ENCODE measurements at regions not wholly inside any gene's neighbourhood (a gene's known extent, or its start where the extent isn't known, plus 50 kb on each side); places are given as distances from the start of the nearest gene placed in this dataset.

DNA sequence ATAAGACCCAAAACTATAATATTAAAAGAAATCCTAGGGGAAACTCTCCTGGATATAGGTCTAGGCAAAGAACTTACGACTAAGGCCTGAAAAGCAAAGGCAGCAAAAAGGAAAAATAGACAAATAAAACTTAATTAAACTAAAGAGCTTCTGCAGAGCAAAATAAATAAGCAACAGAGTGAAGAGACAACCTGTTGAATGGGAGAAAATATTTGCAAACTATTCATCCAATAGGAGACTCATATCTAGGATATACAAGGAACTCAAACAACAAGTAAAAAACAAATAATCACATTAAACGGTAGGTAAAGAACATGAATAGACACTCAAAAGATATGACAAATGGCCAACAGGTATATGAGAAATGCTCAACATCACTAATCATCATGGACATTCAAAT, 318.6 kb downstream of the CSNK1G3 start:
- H3K36me3 Mint-ChIP-seq (ENCODE audit: low read depth), result no peaks in the 10 kb centered on the region
- H3K27me3 Mint-ChIP-seq, result no peaks in the 10 kb centered on the region
- no peaks in the 10 kb centered on the region for H3K4me1 Mint-ChIP-seq (ENCODE audit: low read depth)
- H3K4me3 Mint-ChIP-seq, result no peak overlapping the region
- H3K27ac Mint-ChIP-seq, result no peak overlapping the region
- no peaks in the 10 kb centered on the region for H3K9me3 Mint-ChIP-seq

DNA sequence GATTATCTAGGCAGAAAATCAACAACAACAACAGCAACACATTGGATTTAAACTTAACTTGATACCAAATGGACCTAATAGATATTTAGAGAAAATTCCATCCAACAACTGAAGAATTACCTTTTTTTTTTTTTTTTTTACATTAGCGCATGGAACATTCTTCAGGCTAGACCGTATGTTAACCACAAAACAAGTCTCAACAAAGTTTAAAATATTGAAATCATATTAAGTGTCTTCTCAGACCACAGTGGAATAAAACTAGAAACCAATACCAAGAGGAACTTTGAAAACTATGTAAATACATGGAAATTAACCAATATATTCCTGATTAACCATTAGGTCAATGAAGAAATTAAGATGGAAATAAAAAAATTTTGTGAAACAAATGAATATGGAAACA, 315.8 kb downstream of the CSNK1G3 start:
- H3K36me3 Mint-ChIP-seq (ENCODE audit: low read depth), result no peaks in the 10 kb centered on the region
- H3K27me3 Mint-ChIP-seq, result no peaks in the 10 kb centered on the region
- H3K4me3 Mint-ChIP-seq, result no peak overlapping the region
- no peaks in the 10 kb centered on the region for H3K4me1 Mint-ChIP-seq (ENCODE audit: low read depth)
- no peaks in the 10 kb centered on the region for H3K9me3 Mint-ChIP-seq
- H3K27ac Mint-ChIP-seq, result no peak overlapping the region

DNA sequence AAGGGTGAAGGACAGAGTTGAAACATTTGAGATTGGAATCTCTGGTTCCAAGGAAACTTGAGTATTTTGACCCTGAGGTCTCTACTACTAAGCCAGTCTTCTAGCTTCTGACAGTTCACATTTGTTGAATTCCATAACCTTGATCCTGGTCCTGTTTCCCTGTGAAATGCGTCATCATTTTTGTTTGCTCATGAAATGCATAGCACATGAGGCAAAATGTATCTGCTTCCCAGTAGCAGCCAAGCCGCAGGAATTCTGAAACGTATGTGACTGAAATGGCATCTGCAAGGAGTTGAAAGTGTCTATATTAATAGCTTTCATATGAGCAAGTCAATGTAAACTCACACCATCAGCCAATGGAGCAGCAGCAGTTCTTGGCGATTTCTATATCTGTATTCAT, 307.9 kb downstream of the CSNK1G3 start:
- Mint-ChIP-seq H3K4me3 (no peak overlapping the region), H3K27ac (no peak overlapping the region), H3K27me3 (no peaks in the 10 kb centered on the region), H3K4me1 (ENCODE audit: low read depth) (peaks cover 3% of the 10 kb centered on the region), H3K9me3 (no peaks in the 10 kb centered on the region), H3K36me3 (ENCODE audit: low read depth) (no peaks in the 10 kb centered on the region)

DNA sequence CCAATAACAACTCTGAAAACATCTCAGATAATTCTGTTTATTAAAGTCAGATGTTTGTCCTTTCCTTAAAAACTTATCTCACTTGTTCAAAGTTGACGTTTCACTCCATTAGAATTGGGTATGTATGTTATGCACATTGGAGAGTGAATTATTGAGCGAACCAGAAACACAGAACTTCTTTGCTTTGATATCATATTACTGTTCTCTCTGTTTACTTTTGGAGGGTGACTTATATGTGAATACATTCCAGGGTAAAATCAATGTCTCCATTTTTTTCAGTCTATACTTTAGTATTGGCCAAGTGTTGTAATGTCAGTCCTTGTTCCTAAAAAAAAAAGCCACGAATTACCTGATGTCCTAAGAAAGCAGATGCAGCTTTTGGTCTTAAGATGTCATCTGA, 307.4 kb downstream of the CSNK1G3 start:
- H3K36me3 Mint-ChIP-seq (ENCODE audit: low read depth), result no peaks in the 10 kb centered on the region
- H3K4me3 Mint-ChIP-seq, result no peak overlapping the region
- peaks cover 3% of the 10 kb centered on the region for H3K4me1 Mint-ChIP-seq (ENCODE audit: low read depth)
- H3K27ac Mint-ChIP-seq, result no peak overlapping the region
- H3K27me3 Mint-ChIP-seq, result no peaks in the 10 kb centered on the region
- no peaks in the 10 kb centered on the region for H3K9me3 Mint-ChIP-seq

DNA sequence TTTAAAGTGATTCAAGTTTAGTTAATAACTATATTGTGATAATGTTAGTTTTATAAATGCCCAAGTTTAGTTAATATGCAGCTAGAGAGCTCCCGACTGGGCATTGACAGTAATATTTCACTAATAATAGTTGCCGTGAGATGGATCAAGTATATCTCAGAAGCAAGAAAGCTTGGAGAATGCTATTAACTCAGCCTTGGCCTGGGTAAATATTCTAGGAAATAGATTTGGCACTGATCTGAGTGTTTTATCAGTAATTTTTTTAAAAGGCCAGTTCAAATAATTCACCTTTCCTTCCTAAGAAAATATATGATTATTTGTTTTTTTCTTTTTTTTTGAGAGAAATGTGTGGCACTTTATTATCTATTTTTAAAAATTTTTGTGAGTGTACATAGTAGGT, 305.3 kb downstream of the CSNK1G3 start:
- H3K36me3 Mint-ChIP-seq (ENCODE audit: low read depth), result no peaks in the 10 kb centered on the region
- no peak overlapping the region for H3K27ac Mint-ChIP-seq
- H3K4me1 Mint-ChIP-seq (ENCODE audit: low read depth), result peaks cover 3% of the 10 kb centered on the region
- no peak overlapping the region for H3K4me3 Mint-ChIP-seq
- no peaks in the 10 kb centered on the region for H3K9me3 Mint-ChIP-seq
- no peaks in the 10 kb centered on the region for H3K27me3 Mint-ChIP-seq

DNA sequence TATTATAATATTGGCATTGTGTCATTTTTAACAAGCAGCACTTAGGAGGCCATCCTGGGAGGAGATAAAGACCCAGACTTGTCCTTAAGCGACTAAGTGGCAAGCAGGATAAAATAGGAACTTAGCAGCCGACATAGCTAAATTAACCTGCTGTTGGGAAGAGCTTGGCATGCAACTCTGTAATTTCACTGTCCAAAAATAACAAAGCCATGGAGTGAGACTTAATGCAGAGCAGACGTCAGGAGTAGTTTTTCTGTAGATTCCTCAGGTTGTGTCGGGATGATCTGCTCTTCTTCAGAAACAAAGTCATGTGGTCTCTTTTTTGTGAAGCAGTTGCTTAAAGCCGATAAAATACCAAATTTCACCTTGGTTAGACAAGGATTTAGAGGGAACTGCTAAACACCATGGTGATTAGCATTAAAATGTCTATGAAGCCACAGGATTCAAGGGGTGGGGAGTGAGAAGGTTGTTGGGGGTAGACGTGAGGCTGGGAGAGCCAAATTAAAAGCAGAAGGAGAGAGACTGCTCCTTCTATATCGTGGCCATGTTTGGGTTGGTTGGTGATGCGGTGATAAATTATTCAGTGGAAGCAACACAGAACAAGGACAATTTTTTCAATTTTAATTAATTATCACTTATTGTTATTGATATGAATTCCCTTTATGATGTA, 303.0 kb downstream of the CSNK1G3 start:
- Mint-ChIP-seq H3K4me1 (ENCODE audit: low read depth) (peaks cover 3% of the 10 kb centered on the region), H3K27ac (no peak overlapping the region), H3K9me3 (no peaks in the 10 kb centered on the region), H3K4me3 (no peak overlapping the region), H3K36me3 (ENCODE audit: low read depth) (no peaks in the 10 kb centered on the region), H3K27me3 (no peaks in the 10 kb centered on the region)

DNA sequence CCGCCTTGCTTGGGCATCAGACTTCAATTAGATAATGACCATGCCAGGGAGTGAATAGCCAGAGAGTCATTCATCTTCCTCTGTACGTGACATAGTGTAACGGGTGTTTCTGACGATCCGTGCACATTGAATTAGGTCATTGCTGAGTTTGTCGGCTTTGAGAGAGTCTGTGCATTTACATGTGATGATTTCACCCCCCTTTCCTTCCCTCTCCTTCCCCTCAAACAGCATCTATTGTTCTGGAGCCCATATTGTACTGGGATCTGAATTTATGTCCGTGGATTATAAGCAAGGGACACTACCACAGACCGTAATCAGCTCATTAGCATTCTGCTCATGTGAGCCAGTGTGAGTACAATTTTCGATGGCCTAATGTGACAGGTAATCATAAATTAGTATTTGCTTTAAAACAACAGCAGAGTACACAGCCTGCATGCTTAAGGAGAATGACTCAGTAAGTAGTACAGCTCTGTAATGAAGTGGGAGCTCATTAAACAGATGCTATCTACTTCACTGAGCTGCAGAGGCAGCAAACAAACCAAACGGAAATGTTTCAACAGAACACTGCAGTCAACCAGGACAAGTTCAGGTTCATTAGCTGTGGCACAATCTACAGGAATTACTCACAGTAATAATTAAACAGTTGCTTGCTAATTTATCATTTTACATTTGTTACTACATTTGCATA, 302.1 kb downstream of the CSNK1G3 start:
- Mint-ChIP-seq H3K27ac (no peak overlapping the region), H3K27me3 (no peaks in the 10 kb centered on the region), H3K9me3 (no peaks in the 10 kb centered on the region), H3K4me3 (no peak overlapping the region), H3K36me3 (ENCODE audit: low read depth) (no peaks in the 10 kb centered on the region), H3K4me1 (ENCODE audit: low read depth) (peaks cover 6% of the 10 kb centered on the region)

DNA sequence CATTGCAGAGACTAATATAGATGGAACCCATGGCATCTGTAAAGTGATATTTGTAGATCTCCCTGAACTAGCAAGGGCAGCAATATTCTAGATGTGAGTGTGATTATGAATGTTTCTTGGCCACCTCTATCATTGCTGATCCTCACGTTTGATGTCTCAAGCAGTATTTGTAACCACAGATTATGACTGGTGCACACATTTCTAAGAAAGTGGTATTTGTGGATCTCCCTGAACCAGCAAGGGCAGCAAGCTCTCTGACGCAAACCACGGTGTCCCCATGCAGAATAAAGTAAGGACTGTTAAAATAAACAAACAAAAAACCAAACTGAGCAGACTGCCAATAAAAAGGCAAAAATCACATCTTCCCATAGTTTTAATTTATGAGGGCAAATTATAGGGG, 301.3 kb downstream of the CSNK1G3 start:
- Mint-ChIP-seq H3K27me3 (no peaks in the 10 kb centered on the region), H3K27ac (no peak overlapping the region), H3K4me1 (ENCODE audit: low read depth) (peaks cover 6% of the 10 kb centered on the region), H3K36me3 (ENCODE audit: low read depth) (no peaks in the 10 kb centered on the region), H3K9me3 (no peaks in the 10 kb centered on the region), H3K4me3 (no peak overlapping the region)

DNA sequence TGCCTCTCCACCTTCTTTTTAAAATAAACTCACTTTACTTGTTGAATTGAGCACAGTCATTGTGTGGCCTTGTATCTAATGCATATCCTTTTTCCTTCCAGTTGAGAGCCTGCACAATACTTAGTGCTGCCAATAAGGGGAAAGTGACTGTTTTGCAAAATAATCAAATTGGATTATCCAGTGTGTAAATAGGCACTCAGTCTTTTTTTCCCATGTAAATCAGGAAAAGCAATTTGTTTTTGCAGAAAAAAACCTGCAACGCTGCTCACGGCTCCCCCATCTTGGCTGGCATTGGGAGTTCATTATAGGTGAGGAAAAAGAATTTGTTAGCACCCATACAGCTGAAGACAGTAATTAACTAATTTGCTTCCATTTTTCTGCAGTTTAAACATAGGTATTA, 299.9 kb downstream of the CSNK1G3 start:
- no peak overlapping the region for H3K4me3 Mint-ChIP-seq
- H3K4me1 Mint-ChIP-seq (ENCODE audit: low read depth), result peaks cover 6% of the 10 kb centered on the region
- H3K27ac Mint-ChIP-seq, result no peak overlapping the region
- H3K27me3 Mint-ChIP-seq, result no peaks in the 10 kb centered on the region
- no peaks in the 10 kb centered on the region for H3K36me3 Mint-ChIP-seq (ENCODE audit: low read depth)
- no peaks in the 10 kb centered on the region for H3K9me3 Mint-ChIP-seq

DNA sequence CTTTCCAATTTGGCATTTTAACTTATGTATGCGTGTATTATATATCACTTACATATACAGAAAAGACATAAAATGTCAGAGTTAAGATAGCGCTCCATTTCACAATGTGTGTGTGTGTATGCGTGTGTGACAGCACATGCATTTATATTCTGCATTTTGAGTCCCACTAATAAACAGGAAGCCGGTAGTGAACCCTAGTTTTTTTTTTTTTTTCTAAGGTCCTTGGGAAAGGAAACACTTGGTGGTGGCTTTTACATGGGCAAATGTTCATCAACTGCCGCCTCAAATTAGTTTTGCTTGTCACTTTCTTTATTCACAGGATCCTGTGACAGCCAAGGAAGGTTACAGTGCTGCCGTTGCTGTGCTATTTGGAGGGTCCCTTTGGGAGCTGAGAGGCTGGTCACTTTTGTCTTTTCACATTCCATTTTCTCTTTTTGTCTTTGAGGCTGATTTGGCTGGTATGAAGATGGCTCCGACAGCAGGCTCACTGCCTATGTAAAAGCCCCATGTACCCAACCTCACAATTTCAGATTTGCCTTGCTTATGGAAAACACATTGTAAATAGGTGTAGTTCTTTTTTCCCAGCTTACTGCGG, 298.9 kb downstream of the CSNK1G3 start:
- no peaks in the 10 kb centered on the region for H3K36me3 Mint-ChIP-seq (ENCODE audit: low read depth)
- no peak overlapping the region for H3K4me3 Mint-ChIP-seq
- H3K4me1 Mint-ChIP-seq (ENCODE audit: low read depth), result peaks cover 6% of the 10 kb centered on the region
- H3K27ac Mint-ChIP-seq, result no peak overlapping the region
- no peaks in the 10 kb centered on the region for H3K9me3 Mint-ChIP-seq
- H3K27me3 Mint-ChIP-seq, result no peaks in the 10 kb centered on the region

DNA sequence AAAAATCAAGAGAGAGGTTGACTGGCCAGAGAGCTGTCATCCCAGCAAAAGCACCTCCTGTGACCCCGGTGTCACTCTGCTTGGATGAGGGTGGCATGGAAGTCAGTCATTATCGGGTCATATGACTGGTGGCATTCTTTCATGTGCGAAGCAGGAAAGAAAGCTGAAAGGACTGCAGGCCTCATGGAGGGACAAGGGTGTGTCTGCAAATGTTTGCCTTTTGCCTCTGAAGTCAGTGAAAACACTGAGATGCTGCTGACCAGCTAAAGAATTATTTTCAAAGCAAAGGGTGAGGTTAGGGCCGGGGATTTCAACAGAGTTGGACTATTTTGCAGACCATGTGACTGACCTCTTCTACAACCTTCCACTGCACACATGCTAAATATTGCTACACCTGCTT, 298.3 kb downstream of the CSNK1G3 start:
- Mint-ChIP-seq H3K27me3 (no peaks in the 10 kb centered on the region), H3K27ac (no peak overlapping the region), H3K36me3 (ENCODE audit: low read depth) (no peaks in the 10 kb centered on the region), H3K4me3 (no peak overlapping the region), H3K4me1 (ENCODE audit: low read depth) (peaks cover 6% of the 10 kb centered on the region), H3K9me3 (no peaks in the 10 kb centered on the region)

DNA sequence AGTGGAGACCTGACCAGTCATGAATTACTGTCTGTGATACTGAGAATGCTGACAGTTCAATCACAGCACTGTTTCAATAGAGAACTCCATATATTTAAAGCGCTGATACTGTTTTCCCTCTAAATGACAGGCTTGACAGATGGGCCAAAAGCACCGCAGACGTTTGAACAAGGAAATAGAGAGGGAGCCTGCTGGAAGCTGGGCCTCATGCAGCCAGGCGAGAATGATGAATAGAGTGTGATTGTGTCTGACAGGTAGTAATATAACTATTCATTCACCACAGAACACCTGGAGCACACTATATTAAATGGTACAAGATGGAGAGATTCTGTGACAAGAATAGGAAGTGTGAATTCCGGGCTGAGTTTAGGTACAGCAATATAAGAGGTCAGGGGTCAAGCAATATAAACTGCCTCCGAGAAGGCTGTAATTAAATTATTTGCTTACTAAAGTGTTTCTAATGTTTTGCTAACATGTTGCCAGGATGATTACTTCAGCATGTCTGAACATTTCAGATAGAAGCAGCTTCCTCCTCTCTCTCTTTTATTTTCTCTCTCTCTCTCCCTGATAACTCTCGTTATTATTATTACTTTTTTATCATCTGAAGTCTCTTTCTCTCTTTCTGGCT, 297.7 kb downstream of the CSNK1G3 start:
- H3K9me3 Mint-ChIP-seq, result no peaks in the 10 kb centered on the region
- H3K27me3 Mint-ChIP-seq, result no peaks in the 10 kb centered on the region
- H3K36me3 Mint-ChIP-seq (ENCODE audit: low read depth), result no peaks in the 10 kb centered on the region
- H3K4me3 Mint-ChIP-seq, result no peak overlapping the region
- H3K27ac Mint-ChIP-seq, result no peak overlapping the region
- H3K4me1 Mint-ChIP-seq (ENCODE audit: low read depth), result peaks cover 3% of the 10 kb centered on the region

DNA sequence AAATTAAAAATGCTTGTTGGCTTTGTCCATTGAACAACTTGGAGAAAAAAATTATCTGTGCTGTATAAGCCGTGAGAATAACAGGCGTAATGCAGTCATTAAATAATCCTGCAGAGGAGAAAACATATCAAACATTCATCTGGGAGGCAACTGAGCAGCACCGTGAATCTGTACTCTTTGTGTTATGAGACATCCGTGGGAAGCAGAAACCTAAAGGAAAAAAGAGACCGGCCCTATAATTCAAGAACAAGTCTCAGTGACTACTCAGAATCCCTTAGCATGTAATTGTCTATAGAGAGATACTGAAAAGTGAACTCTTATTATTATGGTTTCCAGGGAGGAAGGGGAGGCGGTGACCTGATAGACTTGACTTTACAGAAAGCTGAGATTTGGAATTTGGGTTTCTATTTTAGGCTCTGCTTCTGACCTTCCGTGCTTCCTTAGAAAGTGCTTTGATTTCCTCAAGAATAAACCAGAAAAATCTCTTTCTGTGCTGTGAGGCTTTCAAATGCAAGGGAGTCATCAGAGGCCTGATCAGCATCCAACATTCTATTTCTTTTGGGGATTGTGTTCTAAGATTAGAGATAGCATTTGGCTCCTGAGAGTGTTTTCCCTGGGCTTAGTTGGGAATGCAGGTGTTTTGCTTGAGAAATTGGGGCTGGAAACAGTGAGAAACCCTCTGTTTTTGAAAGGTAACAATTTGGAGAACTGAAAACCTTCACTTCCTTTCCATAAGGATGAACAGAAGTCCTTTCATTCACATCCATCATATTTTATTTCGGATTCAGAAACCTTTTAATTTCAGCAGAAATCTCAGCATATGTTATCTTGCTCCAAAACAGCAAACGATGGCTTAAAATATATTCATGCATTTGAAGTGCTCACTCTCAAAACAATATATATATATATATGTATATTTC, 296.7 kb downstream of the CSNK1G3 start:
- Mint-ChIP-seq H3K4me1 (ENCODE audit: low read depth) (peaks cover 3% of the 10 kb centered on the region), H3K27me3 (no peaks in the 10 kb centered on the region), H3K27ac (no peak overlapping the region), H3K36me3 (ENCODE audit: low read depth) (no peaks in the 10 kb centered on the region), H3K9me3 (no peaks in the 10 kb centered on the region), H3K4me3 (no peak overlapping the region)

DNA sequence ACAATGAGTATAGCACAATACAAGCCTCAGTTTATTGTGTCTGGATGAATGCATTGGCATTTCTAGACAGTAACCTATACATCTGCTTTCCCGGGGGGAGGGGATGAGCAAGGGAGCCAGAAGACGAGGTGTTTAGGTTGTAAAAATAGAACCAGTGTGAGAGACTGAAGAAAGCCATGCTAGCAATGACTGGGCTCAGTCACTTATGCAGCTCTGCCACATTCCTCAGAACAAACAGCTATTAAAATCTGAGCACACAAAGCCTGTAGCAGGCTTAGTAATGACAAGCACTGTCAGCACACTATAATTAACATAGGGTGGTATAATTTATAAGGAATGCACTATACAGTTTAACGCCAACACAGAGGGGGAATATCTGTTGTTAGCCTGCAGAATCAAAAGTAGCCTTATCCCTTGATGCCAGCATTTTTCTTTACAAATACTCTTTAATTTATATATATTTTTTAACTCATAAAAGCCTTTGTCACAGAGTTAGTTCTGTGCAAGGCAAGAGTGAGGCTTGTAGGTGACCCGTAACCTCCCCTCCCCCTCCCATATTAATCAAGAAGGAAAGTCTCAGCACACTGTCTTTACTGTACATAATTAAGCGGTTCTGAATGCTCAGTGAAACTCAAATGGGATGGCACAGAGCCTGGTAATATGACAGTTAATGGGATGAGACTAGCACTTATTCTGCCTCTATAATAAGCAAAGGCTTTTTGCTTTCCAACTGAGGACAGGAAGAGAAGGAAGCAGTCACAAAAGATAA, 295.4 kb downstream of the CSNK1G3 start:
- Mint-ChIP-seq H3K4me3 (no peak overlapping the region), H3K27ac (no peak overlapping the region), H3K36me3 (ENCODE audit: low read depth) (no peaks in the 10 kb centered on the region), H3K9me3 (no peaks in the 10 kb centered on the region), H3K27me3 (no peaks in the 10 kb centered on the region), H3K4me1 (ENCODE audit: low read depth) (peaks cover 3% of the 10 kb centered on the region)

All from stimulated activated naive CD8-positive, alpha-beta T cell treated with anti-CD3 and anti-CD28 coated beads, Interleukin-15, Interleukin-2, amounts not matched to agents 100 ng/mL and 50 ng/mL, for 24 hours (primary cell).